ENCODE measurements at regions not wholly inside any gene's neighbourhood (a gene's known extent, or its start where the extent isn't known, plus 50 kb on each side); places are given as distances from the start of the nearest gene placed in this dataset.

GRCh38 chr1:168636642-168637111, 60.3 kb downstream of the XCL1 start:
- no peak for TF ChIP-seq CTCF (IDR thresholded peaks at IDR 0.05; ENCODE audit: extremely low read depth in 1 of 2, insufficient read depth in 1 of 2, low read depth in 1 of 2, low read length in 2 of 2)
- TF ChIP-seq POLR2AphosphoS5 (IDR thresholded peaks at IDR 0.05; ENCODE audit: insufficient read depth, low read depth, low read length): no peak
- TF ChIP-seq JUN (IDR thresholded peaks at IDR 0.05; ENCODE audit: borderline replicate concordance, insufficient read depth, insufficient read length, low read depth): no peak
- TF ChIP-seq MAX (IDR thresholded peaks at IDR 0.05; ENCODE audit: insufficient read depth, insufficient read length): no peak
- TF ChIP-seq POLR2A (IDR thresholded peaks at IDR 0.05; ENCODE audit: low read depth, low read length): no peak
- TF ChIP-seq FOS (IDR thresholded peaks at IDR 0.05; ENCODE audit: borderline replicate concordance, insufficient read depth, low read length): no peak
- no peak for TF ChIP-seq EZH2 (IDR thresholded peaks at IDR 0.05; ENCODE audit: borderline replicate concordance, low read depth, low read length, severe bottlenecking)
- TF ChIP-seq MYC (IDR thresholded peaks at IDR 0.05; ENCODE audit: low read depth, low read length): no peak

Measured in endothelial cell of umbilical vein (primary cell).